IMR-90 (cell line): ENCODE measurements at regions not wholly inside any gene's neighbourhood (a gene's known extent, or its start where the extent isn't known, plus 50 kb on each side); places are given as distances from the start of the nearest gene placed in this dataset.

Experiments used
- ATAC-seq: fragments of 200-7000 bp; cut with Tn5 transposase; 2 replicates; pipeline ENCODE4 v1.9.1; 2020; ENCODE audit warnings: low read depth, mild to moderate bottlenecking, moderate library complexity
- BruUV-seq: library from RNA; stranded (reverse); fragments of 400-500 nt; replicated peaks from 2 replicates; lab custom pipeline; 2021; lab: Mats Ljungman, UMichigan
- CTCF ChIA-PET: fragments of 300-600 bp; formaldehyde crosslinking; extraction: SDS; loops from one replicate; lab custom pipeline; 2021; ENCODE audit warnings: antibody characterized with exemption; lab: Yijun Ruan, JAX
- POLR2A ChIA-PET: fragments of 300-600 bp; sonication (Branson Sonifier 250); formaldehyde crosslinking; loops from one replicate; lab custom pipeline; 2022; ENCODE audit warnings: antibody characterized with exemption; ENCODE audit not compliant: unreplicated experiment; lab: Charles Lee
- DNase-seq: peaks from one replicate; pipeline ENCODE4 v3.0.0; 2013
- H2AFZ ChIP-seq: replicated peaks from 2 replicates; pipeline ENCODE3; 2013; ENCODE audit warnings: low read length, mild to moderate bottlenecking; ENCODE audit not compliant: poor library complexity
- H2AK5ac ChIP-seq: 2 replicates; pipeline ENCODE4 v1.6.1; 2013; ENCODE audit warnings: low read depth, low read length, inconsistent platforms
- H2AK9ac ChIP-seq: replicated peaks from 2 replicates; pipeline ENCODE3; 2013; ENCODE audit warnings: mild to moderate bottlenecking, low read depth, low read length, moderate library complexity; ENCODE audit not compliant: poor library complexity
- H2BK120ac ChIP-seq: 2 replicates; pipeline ENCODE4 v1.6.1; 2013; ENCODE audit warnings: low read depth, low read length, inconsistent platforms
- H2BK15ac ChIP-seq: 3 replicates; pipeline ENCODE4 v1.6.1; 2013; ENCODE audit warnings: low read depth, low read length, inconsistent platforms
- H2BK20ac ChIP-seq: 2 replicates; pipeline ENCODE4 v1.6.1; 2013; ENCODE audit warnings: low read depth, mild to moderate bottlenecking, inconsistent platforms, low read length, moderate library complexity
- H2BK5ac ChIP-seq: 2 replicates; pipeline ENCODE4 v1.6.1; 2013; ENCODE audit warnings: mild to moderate bottlenecking, low read depth, low read length, inconsistent platforms; ENCODE audit not compliant: poor library complexity, severe bottlenecking
- H3K14ac ChIP-seq: replicated peaks from 2 replicates; pipeline ENCODE4 v1.6.1; 2013; ENCODE audit warnings: low read depth, low read length, inconsistent platforms
- H3K18ac ChIP-seq: 2 replicates; pipeline ENCODE4 v1.6.1; 2013; ENCODE audit warnings: low read depth, low read length, control low read depth
- H3K23ac ChIP-seq: 2 replicates; pipeline ENCODE4 v1.6.1; 2013; ENCODE audit warnings: low read depth, low read length, inconsistent platforms
- H3K27ac ChIP-seq: 2 replicates; pipeline ENCODE4 v1.5.1; 2013; ENCODE audit warnings: mild to moderate bottlenecking, control low read depth, low read length; ENCODE audit not compliant: insufficient read depth
- H3K27me3 ChIP-seq: 2 replicates; pipeline ENCODE4 v1.6.1; 2013; ENCODE audit warnings: low read length; ENCODE audit not compliant: control insufficient read depth, insufficient read depth
- H3K36me3 ChIP-seq: 2 replicates; pipeline ENCODE4 v1.6.1; 2013; ENCODE audit warnings: low read length, mixed read lengths; ENCODE audit not compliant: control insufficient read depth, insufficient read depth
- H3K4ac ChIP-seq: 2 replicates; pipeline ENCODE4 v1.6.1; 2013; ENCODE audit warnings: low read depth, low read length, inconsistent platforms
- H3K4me1 ChIP-seq: 2 replicates; pipeline ENCODE4 v1.6.1; 2013; ENCODE audit warnings: low read length, mixed read lengths; ENCODE audit not compliant: control insufficient read depth, insufficient read depth
- H3K4me2 ChIP-seq: 2 replicates; pipeline ENCODE4 v1.6.1; 2013; ENCODE audit warnings: low read depth, mild to moderate bottlenecking, control low read depth, low read length, moderate library complexity
- H3K4me3 ChIP-seq: 2 replicates; pipeline ENCODE4 v1.5.1; 2013; ENCODE audit warnings: low read depth, mild to moderate bottlenecking, control low read depth, low read length, moderate library complexity; ENCODE audit not compliant: insufficient read depth
- H3K56ac ChIP-seq: 2 replicates; pipeline ENCODE4 v1.6.1; 2013; ENCODE audit warnings: low read length, inconsistent platforms; ENCODE audit not compliant: insufficient read depth; ENCODE audit errors: extremely low read depth
- H3K79me1 ChIP-seq, 2 experiments: 2 replicates each; pipeline ENCODE4 v1.6.1; 2013; ENCODE audit warnings: low read length in 2 of 2, inconsistent platforms in 1 of 2, low read depth in 1 of 2
- H3K9ac ChIP-seq: 2 replicates; pipeline ENCODE4 v1.6.1; 2013; ENCODE audit warnings: low read depth, low read length, control low read depth
- H3K9me1 ChIP-seq: 2 replicates; pipeline ENCODE4 v1.6.1; 2013; ENCODE audit warnings: low read length, inconsistent platforms; ENCODE audit not compliant: insufficient read depth
- H3K9me3 ChIP-seq: 2 replicates; pipeline ENCODE4 v1.6.1; 2013; ENCODE audit warnings: low read length; ENCODE audit not compliant: control insufficient read depth, insufficient read depth
- H4K20me1 ChIP-seq: 2 replicates; pipeline ENCODE4 v1.6.1; 2013; ENCODE audit warnings: low read length, inconsistent platforms; ENCODE audit not compliant: insufficient read depth
- H4K5ac ChIP-seq: 2 replicates; pipeline ENCODE4 v1.6.1; 2013; ENCODE audit warnings: mild to moderate bottlenecking, low read depth, low read length, control low read depth
- H4K8ac ChIP-seq, 2 experiments: 2 replicates each; pipeline ENCODE4 v1.6.1; 2013; ENCODE audit warnings: low read depth in 2 of 2, low read length in 2 of 2, control low read depth in 1 of 2, inconsistent platforms in 1 of 2
- H4K91ac ChIP-seq: 2 replicates; pipeline ENCODE4 v1.6.1; 2013; ENCODE audit warnings: low read depth, low read length, inconsistent platforms; ENCODE audit not compliant: insufficient read depth
- BHLHE40 ChIP-seq: fragments of 150-350 bp; IDR thresholded peaks from 2 replicates; pipeline ENCODE4 v1.6.1; 2016; ENCODE audit warnings: mild to moderate bottlenecking, low read depth, low read length
- CEBPB ChIP-seq: IDR thresholded peaks from 2 replicates; pipeline ENCODE4 v1.6.1; 2012; ENCODE audit warnings: low read depth, low read length, improper control_type of control experiment
- CHD1 ChIP-seq: IDR thresholded peaks from 2 replicates; pipeline ENCODE4 v1.6.1; 2012; ENCODE audit warnings: low read depth, low read length, improper control_type of control experiment
- FOS ChIP-seq: fragments of 150-350 bp; IDR thresholded peaks from 2 replicates; pipeline ENCODE4 v1.6.1; 2016; ENCODE audit warnings: low read depth, low read length
- MAZ ChIP-seq: IDR thresholded peaks from 2 replicates; pipeline ENCODE4 v1.6.1; 2012; ENCODE audit warnings: low read depth, mild to moderate bottlenecking, low read length, improper control_type of control experiment, moderate library complexity, borderline replicate concordance
- MXI1 ChIP-seq: IDR thresholded peaks from 2 replicates; pipeline ENCODE4 v1.6.1; 2012; ENCODE audit warnings: low read depth, mild to moderate bottlenecking, low read length, moderate library complexity, borderline replicate concordance
- NFE2L2 ChIP-seq: fragments of 150-350 bp; IDR thresholded peaks from 2 replicates; pipeline ENCODE4 v1.6.1; 2016; ENCODE audit warnings: low read depth, mild to moderate bottlenecking, low read length
- RFX5 ChIP-seq: IDR thresholded peaks from 2 replicates; pipeline ENCODE4 v1.8.0; 2012; ENCODE audit warnings: low read depth, mild to moderate bottlenecking, low read length, moderate library complexity
- SMC3 ChIP-seq: fragments of 150-350 bp; IDR thresholded peaks from 2 replicates; pipeline ENCODE4 v1.6.1; 2016; ENCODE audit warnings: low read depth, mild to moderate bottlenecking, antibody characterized with exemption, low read length, moderate library complexity
- WGBS, 2 experiments: methylation state at CpG; one replicate each; pipeline versions ENCODE4 v1.1.5 to v1.1.7; 2013; ENCODE audit warnings: missing lambda C conversion rate in 2 of 2; ENCODE audit not compliant: insufficient read length in 1 of 2; ENCODE audit errors: extremely low coverage in 2 of 2; 5-methylcytosine and 5-hydroxymethylcytosine counted together
- dilution Hi-C: fragments of 300-500 bp; cut with HindIII; formaldehyde crosslinking; loops from one replicate; pipeline ENCODE4 v1.14.3; 2018; ENCODE audit warnings: low sequenced_read_pairs; ENCODE audit not compliant: unreplicated experiment
- in situ Hi-C: fragments of 300-500 bp; cut with MboI; formaldehyde crosslinking; loops from 3 replicates; pipeline ENCODE4 v1.14.3; 2019; ENCODE audit warnings: low sequenced_read_pairs, inconsistent platforms, mixed read lengths
- intact Hi-C: fragments of 100-400 bp; cut with micrococcal nuclease; formaldehyde crosslinking; loops from 2 replicates; pipeline ENCODE4 v1.10.0; 2022
- TF ChIP-seq, protein P1 (sequence below): fragments of 150-350 bp; IDR thresholded peaks from 2 replicates; pipeline ENCODE4 v1.6.1; 2016; ENCODE audit warnings: low read depth, mild to moderate bottlenecking, low read length, moderate library complexity, borderline replicate concordance
- TF ChIP-seq, protein P2 (sequence below): fragments of 150-350 bp; IDR thresholded peaks from 2 replicates; pipeline ENCODE4 v1.6.1; 2017; ENCODE audit warnings: mild to moderate bottlenecking, antibody characterized with exemption, low read length, low read depth
- TF ChIP-seq, protein P3 (sequence below): conservative IDR thresholded peaks from 2 replicates; pipeline ENCODE4 v1.5.1; 2012; ENCODE audit warnings: mild to moderate bottlenecking, low read depth, low read length, improper control_type of control experiment

DNA sequence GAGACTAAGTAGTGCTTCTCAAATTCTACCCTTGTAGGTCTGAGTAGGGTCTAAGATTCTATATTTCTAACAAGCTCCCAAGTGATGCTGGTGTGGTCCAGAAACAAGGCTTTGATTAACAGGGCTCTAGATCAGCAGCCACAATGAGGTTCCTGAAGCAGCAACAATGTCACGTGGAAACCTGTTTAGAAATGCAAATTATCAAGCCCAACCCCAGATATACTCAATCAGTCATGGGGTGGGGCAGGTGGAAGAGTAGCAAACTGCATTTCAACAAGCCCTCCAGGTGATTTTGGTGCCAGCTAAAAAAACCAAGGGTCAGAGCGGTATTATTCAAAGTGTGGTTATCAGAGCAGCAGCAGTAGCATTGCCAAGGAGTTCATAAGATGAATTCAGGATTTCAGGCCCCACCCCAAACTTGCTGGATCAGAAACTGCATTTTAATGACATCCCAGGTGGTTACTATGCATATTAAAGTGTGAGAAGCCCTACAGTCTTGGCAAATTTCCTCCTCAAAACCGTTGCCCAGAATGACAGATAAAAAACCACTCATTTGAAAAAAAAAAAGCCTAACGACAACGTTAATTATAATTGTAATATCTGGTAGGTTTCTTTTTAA is 199.2 kb downstream of the AHR start:
- H4K20me1 ChIP-seq: no peaks in the 10 kb centered on the region
- no peak overlapping the region for H2AK9ac ChIP-seq
- no peak overlapping the region for H3K18ac ChIP-seq
- intact Hi-C loops: no loop called here
- H2BK5ac ChIP-seq: no peak overlapping the region
- no peak overlapping the region for H4K91ac ChIP-seq
- WGBS, 2 experiments: no CpG with 5 or more reads among the region's 5 CpGs
- H2BK120ac ChIP-seq: no peak overlapping the region
- no peaks in the 10 kb centered on the region for H3K9me3 ChIP-seq
- no peak overlapping the region for H3K4ac ChIP-seq
- no peak overlapping the region for H3K56ac ChIP-seq
- H2BK20ac ChIP-seq: no peak overlapping the region
- no peak for TF ChIP-seq FOS
- no peak for TF ChIP-seq RFX5
- TF ChIP-seq SMC3: no peak
- TF ChIP-seq, protein P1, sequence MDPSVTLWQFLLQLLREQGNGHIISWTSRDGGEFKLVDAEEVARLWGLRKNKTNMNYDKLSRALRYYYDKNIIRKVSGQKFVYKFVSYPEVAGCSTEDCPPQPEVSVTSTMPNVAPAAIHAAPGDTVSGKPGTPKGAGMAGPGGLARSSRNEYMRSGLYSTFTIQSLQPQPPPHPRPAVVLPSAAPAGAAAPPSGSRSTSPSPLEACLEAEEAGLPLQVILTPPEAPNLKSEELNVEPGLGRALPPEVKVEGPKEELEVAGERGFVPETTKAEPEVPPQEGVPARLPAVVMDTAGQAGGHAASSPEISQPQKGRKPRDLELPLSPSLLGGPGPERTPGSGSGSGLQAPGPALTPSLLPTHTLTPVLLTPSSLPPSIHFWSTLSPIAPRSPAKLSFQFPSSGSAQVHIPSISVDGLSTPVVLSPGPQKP: no peak
- no peak for TF ChIP-seq MXI1
- TF ChIP-seq CEBPB: no peak
- TF ChIP-seq MAZ: no peak
- no peak for TF ChIP-seq BHLHE40
- TF ChIP-seq, protein P2, sequence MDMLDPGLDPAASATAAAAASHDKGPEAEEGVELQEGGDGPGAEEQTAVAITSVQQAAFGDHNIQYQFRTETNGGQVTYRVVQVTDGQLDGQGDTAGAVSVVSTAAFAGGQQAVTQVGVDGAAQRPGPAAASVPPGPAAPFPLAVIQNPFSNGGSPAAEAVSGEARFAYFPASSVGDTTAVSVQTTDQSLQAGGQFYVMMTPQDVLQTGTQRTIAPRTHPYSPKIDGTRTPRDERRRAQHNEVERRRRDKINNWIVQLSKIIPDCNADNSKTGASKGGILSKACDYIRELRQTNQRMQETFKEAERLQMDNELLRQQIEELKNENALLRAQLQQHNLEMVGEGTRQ: no peak
- no peak for TF ChIP-seq CHD1
- no peak for TF ChIP-seq NFE2L2
- TF ChIP-seq, protein P3, sequence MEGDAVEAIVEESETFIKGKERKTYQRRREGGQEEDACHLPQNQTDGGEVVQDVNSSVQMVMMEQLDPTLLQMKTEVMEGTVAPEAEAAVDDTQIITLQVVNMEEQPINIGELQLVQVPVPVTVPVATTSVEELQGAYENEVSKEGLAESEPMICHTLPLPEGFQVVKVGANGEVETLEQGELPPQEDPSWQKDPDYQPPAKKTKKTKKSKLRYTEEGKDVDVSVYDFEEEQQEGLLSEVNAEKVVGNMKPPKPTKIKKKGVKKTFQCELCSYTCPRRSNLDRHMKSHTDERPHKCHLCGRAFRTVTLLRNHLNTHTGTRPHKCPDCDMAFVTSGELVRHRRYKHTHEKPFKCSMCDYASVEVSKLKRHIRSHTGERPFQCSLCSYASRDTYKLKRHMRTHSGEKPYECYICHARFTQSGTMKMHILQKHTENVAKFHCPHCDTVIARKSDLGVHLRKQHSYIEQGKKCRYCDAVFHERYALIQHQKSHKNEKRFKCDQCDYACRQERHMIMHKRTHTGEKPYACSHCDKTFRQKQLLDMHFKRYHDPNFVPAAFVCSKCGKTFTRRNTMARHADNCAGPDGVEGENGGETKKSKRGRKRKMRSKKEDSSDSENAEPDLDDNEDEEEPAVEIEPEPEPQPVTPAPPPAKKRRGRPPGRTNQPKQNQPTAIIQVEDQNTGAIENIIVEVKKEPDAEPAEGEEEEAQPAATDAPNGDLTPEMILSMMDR: no peak
- no peak overlapping the region for H3K4me2 ChIP-seq
- no peak overlapping the region for H3K4me3 ChIP-seq
- no peak overlapping the region for H3K23ac ChIP-seq
- no peak for ATAC-seq
- no peaks in the 10 kb centered on the region for H3K79me1 ChIP-seq
- no peak overlapping the region for H2AK5ac ChIP-seq
- POLR2A ChIA-PET: no interaction called here
- H3K9me1 ChIP-seq: no peaks in the 10 kb centered on the region
- H3K36me3 ChIP-seq: no peaks in the 10 kb centered on the region
- dilution Hi-C loops: no loop called here
- no peak overlapping the region for H4K5ac ChIP-seq
- no peaks in the 10 kb centered on the region for H3K4me1 ChIP-seq
- H3K14ac ChIP-seq: no peak overlapping the region
- in situ Hi-C loops: no loop called here
- BruUV-seq: no TSS peak
- no peaks in the 10 kb centered on the region for H3K27me3 ChIP-seq
- CTCF ChIA-PET: no interaction called here
- DNase-seq: no peak
- no peak overlapping the region for H3K9ac ChIP-seq
- no peak overlapping the region for H4K8ac ChIP-seq
- H3K27ac ChIP-seq: no peak overlapping the region
- H2BK15ac ChIP-seq: no peak overlapping the region
- H2AFZ ChIP-seq: no peak overlapping the region
